ENCODE measurements at regions not wholly inside any gene's neighbourhood (a gene's known extent, or its start where the extent isn't known, plus 50 kb on each side); places are given as distances from the start of the nearest gene placed in this dataset.

GRCh38 chr4:127357765-127358164 lies 275.0 kb upstream of the INTU start (continued):
- no peak for TF ChIP-seq USF1 (CRISPR knock-in tag; IDR thresholded peaks at IDR 0.05)
- TF ChIP-seq FOXP1 (CRISPR knock-in tag; IDR thresholded peaks at IDR 0.05; ENCODE audit: borderline replicate concordance): no peak
- TF ChIP-seq ESRRA (CRISPR knock-in tag; IDR thresholded peaks at IDR 0.05; ENCODE audit: borderline replicate concordance): no peak
- TF ChIP-seq AFF4 (CRISPR knock-in tag; IDR thresholded peaks at IDR 0.05; ENCODE audit: borderline replicate concordance): no peak
- TF ChIP-seq E2F5 (CRISPR knock-in tag; IDR thresholded peaks at IDR 0.05): no peak
- no peak for TF ChIP-seq ATF6 (CRISPR knock-in tag; IDR thresholded peaks at IDR 0.05)
- TF ChIP-seq ZNF138 (CRISPR knock-in tag; conservative IDR thresholded peaks at IDR 0.05): no peak

- ATAC-seq (no peak), DNase-seq (ENCODE audit: low spot score) (no peak)
- no peak for TF ChIP-seq USF1 (CRISPR knock-in tag; IDR thresholded peaks at IDR 0.05)
- TF ChIP-seq EMX1 (CRISPR knock-in tag; IDR thresholded peaks at IDR 0.05): no peak
- TF ChIP-seq OVOL2 (CRISPR knock-in tag; IDR thresholded peaks at IDR 0.05; ENCODE audit: borderline replicate concordance): no peak
- no peak for TF ChIP-seq ZNF121 (CRISPR knock-in tag; IDR thresholded peaks at IDR 0.05)
- TF ChIP-seq SMAD4 (CRISPR knock-in tag; IDR thresholded peaks at IDR 0.05): no peak
- no peak for TF ChIP-seq ZNF423 (CRISPR knock-in tag; IDR thresholded peaks at IDR 0.05)
- TF ChIP-seq ZBTB43 (CRISPR knock-in tag; IDR thresholded peaks at IDR 0.05): no peak
- no peak for TF ChIP-seq HMGA2 (CRISPR knock-in tag; IDR thresholded peaks at IDR 0.05)
- no peak for TF ChIP-seq ZNF263 (CRISPR knock-in tag; IDR thresholded peaks at IDR 0.05; ENCODE audit: low read depth)
- TF ChIP-seq ATF2 (CRISPR knock-in tag; IDR thresholded peaks at IDR 0.05; ENCODE audit: borderline replicate concordance, low read depth): no peak
- POLR2A ChIA-PET: interaction anchor here (0.7 kb wide), 1 partner anchor 370 kb away, joined by 3 read pairs; no protein-coding TSS in a partner anchor
- no peaks in the 10 kb centered on the region for H3K27me3 Mint-ChIP-seq (ENCODE audit: low read depth)
- no peaks in the 10 kb centered on the region for H3K4me1 Mint-ChIP-seq
- H3K36me3 Mint-ChIP-seq: no peaks in the 10 kb centered on the region
- 0 out of 2 replicates have a peak, but pooled peaks cover 3% of the 10 kb centered on the region for H3K9me3 Mint-ChIP-seq
- CTCF ChIA-PET: no interaction called here
- no peak overlapping the region for H3K27ac Mint-ChIP-seq
- no peak overlapping the region for H3K4me3 Mint-ChIP-seq
These were observed 270.1 kb upstream of the INTU start for GRCh38 chr4:127362686-127363085.
